Iris pigment epithelial cell (primary cell): ENCODE measurements at regions not wholly inside any gene's neighbourhood (a gene's known extent, or its start where the extent isn't known, plus 50 kb on each side); places are given as distances from the start of the nearest gene placed in this dataset.

Experiments
- DNase-seq: peaks from one replicate; pipeline ENCODE4 v3.0.0-alpha.2; 2011; ENCODE audit warnings: low read depth

- peak; percentile 98 for DNase-seq
These were observed 350.3 kb upstream of the LYPLAL1 start for GRCh38 chr1:218823291-218823900.

- DNase-seq = no peak
These were observed 346.2 kb upstream of the LYPLAL1 start for GRCh38 chr1:218827486-218827885.

DNA sequence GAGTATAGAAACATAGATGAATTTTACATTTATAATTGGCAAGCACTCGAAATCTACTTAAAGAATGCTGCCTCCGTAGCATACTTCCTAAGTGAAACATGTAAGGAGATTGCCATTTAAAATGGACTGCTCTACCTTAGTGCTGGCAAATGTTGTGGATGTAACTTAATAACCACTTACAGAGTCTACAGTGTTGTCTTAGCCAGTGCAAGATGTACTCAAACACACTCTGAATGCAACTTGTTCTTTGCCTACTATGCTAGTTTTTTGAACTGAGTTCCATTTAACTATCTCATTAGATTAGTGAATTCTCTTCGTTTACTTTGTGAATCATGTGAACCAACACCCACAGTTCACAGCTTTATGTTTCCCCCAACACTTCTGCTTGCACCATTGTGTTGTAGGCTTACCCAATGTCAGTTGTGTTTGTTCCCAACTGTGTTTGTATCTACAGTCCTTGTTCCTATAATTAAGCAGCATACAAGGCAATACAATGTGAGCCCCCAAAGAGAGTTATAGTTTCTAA lies 345.5 kb upstream of the LYPLAL1 start:
- DNase-seq = no peak

- DNase-seq = no peak
These were observed 344.6 kb upstream of the LYPLAL1 start for GRCh38 chr1:218829097-218829496.

DNA sequence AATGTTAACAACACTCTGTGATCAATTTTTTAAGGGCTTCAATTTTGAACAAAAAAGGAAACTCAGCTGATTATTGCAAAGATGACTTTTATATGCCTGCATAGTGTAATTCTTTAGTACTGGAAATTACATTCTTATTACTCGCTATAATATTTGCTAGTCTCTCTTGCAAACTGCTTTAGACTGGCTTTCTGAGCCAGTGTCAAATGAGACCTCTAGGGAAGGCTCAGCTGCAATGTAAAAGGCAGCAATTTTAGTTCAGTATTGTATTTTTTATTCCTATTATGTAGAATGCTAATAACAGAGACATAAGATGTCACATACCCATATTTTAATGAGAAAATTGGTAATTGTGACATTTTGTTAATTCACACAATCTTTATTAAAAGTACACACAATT lies 338.1 kb upstream of the LYPLAL1 start:
- DNase-seq = no peak

GRCh38 chr1:218836264-218836663 lies 337.4 kb upstream of the LYPLAL1 start:
- no peak for DNase-seq

DNA sequence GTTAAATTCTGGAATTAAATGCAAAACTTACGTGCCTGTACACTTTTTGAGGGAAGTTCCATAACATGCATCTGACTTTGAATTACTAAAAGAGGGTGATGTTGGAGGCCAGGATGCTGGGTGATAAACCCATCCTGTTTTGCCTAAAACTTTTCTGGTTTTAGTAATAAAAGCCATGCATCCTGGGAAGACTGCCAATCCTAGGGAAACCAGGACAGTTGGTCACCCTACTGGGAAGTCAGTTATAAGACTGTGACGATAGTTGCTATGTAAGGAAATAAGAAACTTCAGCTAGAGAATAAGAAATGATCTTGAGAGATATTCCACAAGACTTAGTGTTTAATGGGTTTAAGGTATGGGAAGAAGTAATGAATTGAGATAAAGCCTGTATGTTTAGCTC lies 336.6 kb upstream of the LYPLAL1 start:
- DNase-seq = no peak

DNA sequence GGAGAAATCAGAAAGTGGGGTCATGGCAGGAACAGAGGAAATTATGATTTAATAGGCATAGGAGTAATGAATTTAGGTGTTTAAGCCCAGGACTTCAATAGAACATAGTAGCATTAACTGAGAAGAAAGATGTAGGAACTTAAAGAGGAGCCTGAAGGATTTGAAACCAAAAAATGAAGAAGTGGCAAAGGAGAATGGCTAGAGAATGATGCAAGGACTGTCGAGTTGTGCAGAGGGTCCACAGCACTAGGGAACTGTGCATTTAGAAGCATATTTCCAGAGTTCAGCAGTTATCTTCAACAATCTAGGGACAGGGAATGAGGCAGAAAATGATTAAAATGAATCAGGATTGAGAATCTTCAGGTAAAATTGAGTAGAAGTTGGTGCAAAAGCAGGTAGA lies 328.1 kb upstream of the LYPLAL1 start:
- DNase-seq = no peak

- DNase-seq = no peak
These were observed 327.5 kb upstream of the LYPLAL1 start for GRCh38 chr1:218846181-218846580.

DNA sequence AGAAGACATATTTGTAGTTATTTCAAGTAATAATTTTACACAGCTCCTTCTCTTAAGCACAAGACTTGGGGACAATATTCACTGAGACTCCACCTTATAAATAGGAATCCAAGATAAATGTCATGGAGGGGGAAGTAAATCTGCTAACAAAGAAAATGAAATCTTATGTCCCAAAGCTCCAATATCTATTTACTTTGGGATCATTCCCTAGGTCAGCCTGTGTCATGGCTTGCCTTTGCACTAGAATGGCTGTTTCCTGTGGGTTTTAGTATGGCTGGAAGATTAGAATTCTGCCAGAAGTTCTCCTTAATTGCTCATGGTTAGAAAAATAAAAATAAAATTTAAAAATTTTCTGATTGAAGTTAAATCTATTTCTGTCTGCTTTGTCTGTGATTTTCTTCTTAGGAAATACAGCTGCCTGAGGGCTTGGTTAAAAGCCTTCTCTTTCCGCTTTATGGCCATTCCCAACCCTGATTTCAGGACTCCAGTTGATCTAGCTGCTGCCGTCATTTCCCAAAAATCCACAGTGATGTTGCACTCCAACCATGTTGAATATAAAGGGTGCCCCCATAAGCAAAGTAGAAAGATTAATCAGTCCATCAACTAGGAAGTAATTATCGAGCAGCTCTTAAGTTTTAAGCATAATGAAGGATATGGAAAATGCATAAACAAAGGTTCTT lies 326.4 kb upstream of the LYPLAL1 start:
- no peak for DNase-seq

DNA sequence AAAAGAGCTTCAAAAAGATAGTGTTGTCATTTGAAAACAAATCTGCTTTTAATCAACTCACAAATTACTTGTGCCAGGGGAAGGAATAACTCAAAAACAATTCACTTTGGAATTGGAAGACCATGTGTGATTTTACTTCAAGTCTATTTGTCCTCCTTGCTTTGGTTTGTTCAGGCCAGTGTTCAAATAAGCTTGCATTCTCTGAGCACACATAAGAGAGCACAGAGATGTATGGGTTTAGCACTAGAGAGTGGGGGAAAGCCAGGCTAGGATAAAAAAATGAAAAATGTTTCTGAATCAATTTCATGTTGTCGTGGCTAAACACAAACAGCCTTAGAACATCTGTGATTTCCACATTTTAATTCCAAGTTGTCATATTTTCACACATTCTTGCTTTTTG lies 325.7 kb upstream of the LYPLAL1 start:
- no peak for DNase-seq

- peak; percentile 84 for DNase-seq
These were observed 323.3 kb upstream of the LYPLAL1 start for GRCh38 chr1:218850367-218850766.

DNA sequence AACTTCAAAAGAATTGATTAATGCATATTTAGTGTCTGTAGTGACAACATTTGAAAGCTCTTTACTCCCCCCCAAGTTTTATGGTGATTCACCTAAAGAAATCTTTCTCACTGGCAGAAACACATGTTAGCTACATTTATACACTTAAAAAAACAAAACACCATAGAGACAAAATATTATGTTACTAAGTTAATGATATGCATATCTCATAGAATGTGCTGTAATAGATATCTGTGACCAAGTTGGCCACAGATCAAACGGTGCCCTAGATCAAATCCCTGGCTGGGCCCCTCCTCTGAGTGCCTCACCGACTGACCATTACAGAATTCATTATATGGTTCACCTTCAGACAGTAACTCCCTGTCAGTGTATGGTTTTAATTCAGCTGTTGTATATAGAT lies 322.1 kb upstream of the LYPLAL1 start:
- peak; percentile 59 for DNase-seq

DNA sequence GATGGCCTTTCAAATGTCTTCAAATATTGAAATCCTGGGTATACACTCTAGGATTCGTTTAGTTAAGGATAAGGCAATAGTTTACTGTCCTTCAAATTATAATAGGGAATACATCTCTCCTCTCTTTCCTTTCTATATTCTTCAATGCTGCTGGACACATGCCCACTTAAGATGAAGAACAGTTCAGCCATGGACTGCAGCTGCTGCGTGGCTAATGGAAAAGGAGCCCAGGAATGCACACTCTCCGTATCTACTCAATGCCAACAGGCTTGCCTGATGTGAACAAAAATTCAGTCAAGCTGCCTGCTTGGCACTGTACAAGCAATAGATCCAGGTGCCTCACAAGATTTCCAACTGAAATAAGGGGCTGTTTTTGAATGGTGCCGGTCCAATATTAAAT lies 321.2 kb upstream of the LYPLAL1 start:
- DNase-seq = no peak

- DNase-seq = peak; percentile 36
These were observed 309.7 kb upstream of the LYPLAL1 start for GRCh38 chr1:218863987-218864386.

DNA sequence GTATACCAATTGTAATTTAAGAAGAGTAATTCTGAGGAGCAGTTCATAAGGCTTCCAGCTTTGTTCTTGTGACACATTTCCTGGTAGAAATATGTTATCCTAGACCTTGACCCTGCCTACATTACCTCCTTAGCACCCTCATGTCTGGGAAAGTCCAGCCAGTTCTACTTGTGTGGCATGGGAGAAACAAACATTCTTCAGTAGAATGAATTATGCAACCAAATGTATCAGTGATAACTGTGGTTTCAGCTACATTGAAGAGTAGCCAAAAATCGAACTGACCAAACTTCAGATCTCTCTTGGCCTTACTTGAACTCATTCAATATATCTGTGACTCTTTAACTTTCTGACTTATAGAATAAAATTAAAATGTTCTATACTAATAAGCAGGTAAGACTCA lies 308.1 kb upstream of the LYPLAL1 start:
- peak; percentile 94 for DNase-seq

- no peak for DNase-seq
These were observed 307.2 kb upstream of the LYPLAL1 start for GRCh38 chr1:218866507-218866906.

- no peak for DNase-seq
These were observed 306.6 kb upstream of the LYPLAL1 start for GRCh38 chr1:218867066-218867465.

- peak; percentile 87 for DNase-seq
These were observed 305.6 kb upstream of the LYPLAL1 start for GRCh38 chr1:218867941-218868626.

DNA sequence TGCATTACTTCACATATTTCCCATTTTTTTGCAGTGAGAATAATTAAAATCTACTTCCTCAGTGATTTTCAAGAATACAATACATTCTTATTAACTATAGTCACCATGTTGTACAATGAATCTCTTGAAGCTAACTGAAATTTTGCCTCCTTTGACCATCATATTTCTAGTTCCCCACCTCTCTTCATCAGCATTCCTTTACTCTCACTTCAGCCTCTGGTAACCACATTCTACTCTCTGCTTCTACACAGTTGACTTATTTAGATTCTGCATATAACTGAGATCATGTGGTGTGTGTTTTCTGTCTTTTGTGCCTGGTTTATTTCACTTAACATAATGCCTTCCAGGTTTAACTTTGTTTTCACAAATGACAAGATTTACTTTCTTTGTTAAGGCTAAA lies 304.4 kb upstream of the LYPLAL1 start:
- DNase-seq = peak; percentile 59

DNA sequence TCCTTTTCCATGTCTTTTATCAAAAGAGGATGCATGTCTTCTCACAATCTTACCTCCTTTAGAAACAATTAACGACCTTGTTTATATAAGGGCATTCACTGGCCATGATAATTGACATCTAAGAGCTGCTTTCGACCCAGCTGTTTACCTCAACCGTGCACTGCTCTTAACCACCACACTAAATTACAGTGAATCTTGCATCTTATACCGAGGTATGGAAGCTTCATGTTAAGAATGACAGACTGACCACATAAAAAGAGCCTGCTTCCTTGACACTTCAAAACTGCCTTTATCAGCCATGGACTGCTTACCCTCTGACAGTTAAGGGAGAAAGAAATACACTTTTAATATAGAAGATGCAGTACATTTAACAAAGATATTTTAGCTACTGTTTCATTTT lies 301.7 kb upstream of the LYPLAL1 start:
- no peak for DNase-seq

- DNase-seq = no peak
These were observed 300.8 kb upstream of the LYPLAL1 start for GRCh38 chr1:218872928-218873327.

DNA sequence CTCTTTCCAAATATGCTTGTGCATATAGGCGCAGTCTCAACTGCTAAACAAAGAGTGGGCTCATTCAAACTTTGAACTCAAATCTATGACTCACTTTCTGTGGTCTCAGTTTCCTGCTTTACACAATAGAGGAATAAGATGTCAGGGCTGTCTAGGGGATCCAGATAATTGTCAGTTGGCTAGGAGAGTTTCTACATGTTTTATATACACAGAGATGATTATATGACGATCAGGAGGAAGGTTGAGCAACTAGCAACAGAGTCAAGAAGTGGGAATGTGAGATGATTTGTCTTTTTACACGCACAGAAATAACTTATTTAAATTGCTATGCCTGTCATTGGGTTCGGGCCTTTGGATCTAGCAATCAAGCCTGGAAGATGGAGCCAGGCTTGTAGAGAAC lies 299.4 kb upstream of the LYPLAL1 start:
- peak; percentile 99 for DNase-seq
